HUDEP-2 (cell line): ENCODE measurements at regions not wholly inside any gene's neighbourhood (a gene's known extent, or its start where the extent isn't known, plus 50 kb on each side); places are given as distances from the start of the nearest gene placed in this dataset.

Experiments
- DNase-seq, 76 experiments: peaks; one replicate each; lab custom pipeline; 2025; ENCODE audit not compliant: unreplicated experiment in 76 of 76; lab: John Stamatoyannopoulos, UW

GRCh38 chr18:8458546-8459215 is 150.6 kb upstream of the RAB12 start:
- no peak for DNase-seq

- no peak for DNase-seq
Measured at GRCh38 chr18:8460748-8461147, 148.5 kb upstream of the RAB12 start.

DNA sequence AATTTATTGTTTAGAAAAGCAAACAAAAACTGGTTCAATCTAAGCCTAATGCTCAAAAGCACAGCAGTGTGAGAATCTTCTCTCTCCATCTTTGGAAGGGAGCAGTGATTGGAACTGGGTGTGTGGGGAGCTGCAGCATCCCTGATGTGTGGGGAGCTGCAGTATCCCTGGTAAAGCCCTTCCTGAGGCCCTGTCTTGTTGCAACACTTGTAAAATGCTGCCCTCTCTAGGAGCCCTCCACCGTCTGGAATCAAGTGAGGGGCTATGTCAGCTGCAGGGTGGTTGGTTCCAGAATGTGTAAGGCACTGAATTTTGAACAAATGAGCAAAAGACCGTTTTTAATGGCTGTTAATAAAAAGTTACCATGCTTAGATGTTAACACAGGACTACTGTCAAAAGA is 147.7 kb upstream of the RAB12 start:
- DNase-seq: no peak

- DNase-seq: no peak
Measured at GRCh38 chr18:8462651-8463185, 146.5 kb upstream of the RAB12 start.

GRCh38 chr18:8463791-8464190 is 145.4 kb upstream of the RAB12 start:
- DNase-seq: no peak

GRCh38 chr18:8468191-8468590 is 141.0 kb upstream of the RAB12 start:
- no peak for DNase-seq

GRCh38 chr18:8468921-8469335 is 140.3 kb upstream of the RAB12 start:
- no peak for DNase-seq

DNA sequence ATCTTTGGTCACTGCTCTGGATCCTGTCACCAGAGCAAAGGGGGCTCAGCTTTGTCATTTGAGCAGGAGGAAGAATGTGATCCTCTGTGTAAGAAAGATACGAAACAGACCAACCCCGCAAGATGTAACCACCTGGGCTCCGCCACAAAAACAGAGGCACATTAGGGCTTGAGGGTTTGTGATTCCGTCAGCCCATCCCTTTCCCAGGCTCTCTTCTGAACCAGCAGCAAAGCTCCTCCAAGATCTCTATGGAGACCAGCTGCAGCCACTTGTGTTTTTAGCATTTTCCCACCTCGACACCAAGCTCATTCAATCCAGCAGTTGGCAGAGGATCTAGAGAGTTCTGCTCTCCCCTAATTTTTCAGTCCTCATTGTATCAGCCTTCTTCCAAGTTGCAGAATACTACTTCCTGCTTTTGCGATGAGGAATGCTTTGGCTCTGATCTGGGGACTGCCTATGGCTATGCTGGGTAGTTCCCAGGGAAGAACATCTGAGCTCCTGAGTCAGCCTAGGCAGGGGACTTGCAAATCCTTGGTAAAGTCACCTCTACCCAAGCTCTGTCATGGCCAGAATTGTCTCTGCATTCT is 139.6 kb upstream of the RAB12 start:
- no peak for DNase-seq

DNA sequence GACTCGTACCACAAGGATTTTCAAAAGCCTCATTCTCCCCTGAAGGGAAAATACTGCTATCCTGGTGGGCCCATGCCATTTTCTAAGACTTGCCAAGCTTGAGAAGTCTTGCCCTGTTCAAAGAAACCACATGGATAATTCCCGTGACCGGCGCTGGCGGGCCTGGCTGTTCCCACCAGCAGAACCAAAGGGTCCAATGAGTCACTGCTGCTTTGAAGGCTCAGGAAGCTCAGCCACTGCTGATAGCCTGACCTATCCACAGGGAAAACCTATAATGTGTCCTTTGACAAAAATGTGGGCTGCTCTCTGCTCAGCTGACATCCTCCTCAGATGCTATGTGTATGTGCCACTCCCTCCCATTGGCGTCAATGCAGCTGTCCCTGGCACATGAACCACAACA is 137.9 kb upstream of the RAB12 start:
- no peak for DNase-seq

- no peak for DNase-seq
Measured at GRCh38 chr18:8474661-8475060, 134.6 kb upstream of the RAB12 start.

DNA sequence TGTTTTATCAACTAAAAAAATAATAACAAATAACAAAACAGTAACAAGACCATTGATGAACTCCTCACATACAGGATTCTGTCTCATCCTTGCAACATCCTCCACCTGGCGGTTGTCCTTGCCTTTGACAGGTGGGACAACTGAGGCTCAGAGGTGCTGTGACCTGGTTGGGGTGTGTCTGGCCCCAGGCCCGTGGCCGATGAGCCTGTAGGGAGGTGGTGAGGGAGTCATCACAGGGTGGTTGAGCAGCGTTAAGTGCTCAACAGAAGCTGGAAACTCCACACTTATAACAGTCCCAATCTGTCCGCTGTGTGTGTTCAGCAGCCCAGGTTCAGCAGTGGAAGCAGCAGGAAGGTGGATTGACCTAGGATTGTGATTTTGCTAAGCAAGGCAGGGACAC is 131.6 kb upstream of the RAB12 start:
- no peak for DNase-seq

DNA sequence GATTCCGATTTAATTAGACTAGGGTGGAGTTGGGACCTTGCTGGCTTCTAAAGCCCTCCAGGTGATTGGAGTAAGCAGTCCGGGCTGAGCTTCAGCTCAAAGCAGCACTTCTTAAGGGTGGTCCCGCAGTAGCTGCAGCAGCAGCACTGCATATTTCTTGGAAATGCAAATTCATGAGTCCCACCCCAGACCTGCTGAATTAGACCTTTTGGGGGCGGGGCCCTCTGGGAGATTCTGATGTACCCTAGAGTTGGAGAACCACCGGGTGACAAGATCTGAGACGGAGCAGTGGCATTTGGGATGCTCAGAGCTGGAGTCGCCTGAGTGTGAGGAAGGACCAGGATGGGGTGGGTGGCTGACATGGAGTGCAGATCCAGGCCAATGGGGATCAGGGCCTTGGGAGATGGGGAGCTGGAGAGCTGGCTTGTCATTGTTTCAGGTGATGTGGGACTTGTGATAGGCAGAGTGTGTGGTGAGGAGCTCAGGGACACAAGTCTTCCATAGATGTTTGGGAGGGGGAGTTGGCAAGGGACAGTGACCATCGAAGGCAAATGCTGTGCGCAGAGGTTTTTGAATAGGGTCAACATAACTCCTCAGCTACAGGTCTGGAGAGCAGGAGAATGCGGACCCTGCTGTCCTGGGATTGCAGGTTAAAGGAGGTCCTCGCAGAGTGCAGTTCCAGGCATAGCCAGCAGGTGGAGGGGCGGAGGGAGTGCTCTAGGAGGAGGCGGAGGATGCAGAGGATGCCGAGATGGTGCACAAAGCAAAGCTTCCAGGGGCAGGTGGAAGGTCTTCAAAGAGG is 130.9 kb upstream of the RAB12 start:
- peak in 43 of 76 experiments; percentile 1 to 66 (median 18) for DNase-seq

GRCh38 chr18:8478968-8479370 is 130.3 kb upstream of the RAB12 start:
- DNase-seq: no peak

DNA sequence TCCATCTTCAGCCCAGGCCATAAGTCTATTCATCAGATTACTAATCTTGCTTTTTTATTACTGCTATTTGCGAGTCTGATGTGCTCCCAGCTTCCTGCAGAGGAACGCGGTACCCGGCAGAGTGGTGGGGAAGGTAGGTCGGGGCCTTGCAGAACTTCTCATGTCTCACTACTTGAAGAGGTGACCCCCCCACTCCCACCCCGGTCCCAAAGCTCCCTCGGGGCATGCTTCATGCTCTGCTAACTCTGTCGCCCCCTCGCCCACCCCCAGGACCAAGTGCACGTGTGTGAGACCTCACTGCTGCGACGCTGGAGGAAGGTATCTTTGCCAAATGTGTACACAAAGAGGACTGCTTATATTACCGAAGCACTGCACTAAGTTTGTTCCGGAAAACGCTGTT is 129.4 kb upstream of the RAB12 start:
- no peak for DNase-seq

DNA sequence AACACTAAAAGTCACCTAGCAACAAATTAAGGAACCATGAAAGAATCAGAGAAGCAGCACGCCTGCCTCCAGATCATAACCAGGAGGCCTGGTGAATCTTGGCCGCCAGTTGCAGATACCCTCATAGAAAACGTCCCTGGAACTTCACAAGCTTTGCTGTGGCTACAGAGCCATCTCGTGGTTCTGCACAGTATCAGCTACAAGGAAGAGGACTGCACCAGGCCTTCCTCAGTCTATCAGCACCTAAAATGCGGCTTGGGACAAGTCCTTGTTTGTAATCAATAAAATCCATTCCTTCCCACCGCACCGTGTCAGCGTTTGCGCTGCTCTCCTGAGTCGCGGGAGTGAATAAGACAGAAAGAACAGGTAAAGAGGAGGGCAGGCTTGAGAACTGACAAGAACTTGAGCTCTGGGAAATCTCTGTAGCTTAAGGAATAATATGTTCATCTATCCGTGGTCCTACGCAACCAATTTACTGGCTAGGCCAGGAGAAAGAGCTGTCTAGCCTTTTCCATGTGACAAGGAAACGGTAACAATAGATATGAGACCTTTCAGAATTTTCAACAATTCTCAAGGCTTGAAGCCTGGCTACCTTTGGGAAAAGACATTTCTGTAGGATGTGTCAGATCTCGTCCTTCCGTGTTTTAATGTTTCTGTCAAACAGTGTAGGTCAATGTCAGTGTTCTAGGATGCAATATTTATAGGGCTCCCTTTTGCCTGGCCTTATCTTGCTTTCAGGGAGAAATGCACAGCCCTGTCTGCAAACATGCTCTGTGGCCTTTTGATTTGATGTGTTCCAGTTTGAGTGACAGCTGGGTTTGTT is 128.5 kb upstream of the RAB12 start:
- DNase-seq: peak in 3 of 76 experiments; percentile 0 to 32 (median 1)

- no peak for DNase-seq
Measured at GRCh38 chr18:8484951-8485350, 124.3 kb upstream of the RAB12 start.

DNA sequence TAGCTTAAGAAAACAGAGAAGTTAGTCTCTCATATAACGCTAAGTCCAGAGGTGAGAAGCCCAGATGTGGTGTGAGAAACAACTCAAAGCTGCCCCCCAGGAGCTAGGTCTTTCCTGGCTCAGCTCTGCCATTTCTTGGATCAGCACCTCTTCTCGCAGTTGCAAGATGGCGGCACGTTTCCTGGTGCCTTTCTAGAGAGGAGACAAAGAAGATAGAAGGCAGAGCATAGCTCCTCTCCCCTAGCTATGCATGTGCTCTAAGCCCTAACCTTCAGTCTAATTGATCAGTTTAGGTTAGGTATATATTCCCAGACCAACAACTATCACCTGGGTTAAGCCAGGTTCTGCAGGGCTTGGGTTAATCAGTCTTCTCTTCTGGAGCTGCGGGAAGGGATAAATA is 119.5 kb upstream of the RAB12 start:
- no peak for DNase-seq

- no peak for DNase-seq
Measured at GRCh38 chr18:8491516-8491915, 117.7 kb upstream of the RAB12 start.

- no peak for DNase-seq
Measured at GRCh38 chr18:8493141-8493540, 116.1 kb upstream of the RAB12 start.

DNA sequence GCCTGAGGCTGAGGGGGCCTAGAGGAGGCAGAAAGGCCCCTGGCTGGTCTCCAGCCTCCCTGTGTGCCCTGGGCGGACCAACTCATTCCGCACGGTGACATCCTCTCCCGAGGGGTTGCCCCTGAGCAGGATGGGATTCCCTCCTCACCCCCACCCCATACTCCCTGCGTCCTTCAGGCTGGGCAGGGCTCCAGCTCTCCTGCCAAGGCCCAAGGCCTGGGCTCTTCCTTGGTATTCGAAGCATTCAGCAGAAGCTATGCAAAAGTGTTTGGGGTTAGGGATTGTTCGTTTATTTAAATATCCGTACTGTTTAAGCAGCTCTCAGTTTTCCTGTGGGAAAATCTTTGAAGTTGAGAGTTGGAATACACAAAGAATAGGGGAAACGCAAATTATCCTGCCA is 113.1 kb upstream of the RAB12 start:
- no peak for DNase-seq

DNA sequence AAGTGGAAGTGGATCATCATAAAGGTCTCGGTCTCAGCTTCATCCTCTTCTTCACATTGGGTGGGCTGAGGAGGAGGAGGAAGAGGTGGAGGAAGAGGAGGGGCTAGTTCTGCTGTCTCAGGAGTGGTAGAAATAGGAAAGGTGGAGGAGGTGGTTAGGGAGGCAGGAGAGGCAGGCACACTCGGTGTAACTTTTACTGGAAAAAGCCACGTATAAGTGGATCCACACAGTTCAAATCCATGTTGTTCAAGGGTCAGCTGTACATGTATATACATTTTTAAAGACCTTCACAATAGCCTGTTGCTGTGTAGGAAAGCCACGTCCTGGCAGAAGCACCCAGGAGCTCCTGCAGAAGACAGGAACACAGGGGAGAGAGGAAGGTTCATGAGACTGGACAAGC is 110.3 kb upstream of the RAB12 start:
- no peak for DNase-seq
